Inferior parietal cortex (tissue), 1 donor: ENCODE measurements at regions not wholly inside any gene's neighbourhood (a gene's known extent, or its start where the extent isn't known, plus 50 kb on each side); places are given as distances from the start of the nearest gene placed in this dataset.

Source experiments
- DNase-seq: peaks from one replicate; pipeline ENCODE4 v3.0.0-alpha.2; 2016; ENCODE audit errors: extremely low spot score

DNA sequence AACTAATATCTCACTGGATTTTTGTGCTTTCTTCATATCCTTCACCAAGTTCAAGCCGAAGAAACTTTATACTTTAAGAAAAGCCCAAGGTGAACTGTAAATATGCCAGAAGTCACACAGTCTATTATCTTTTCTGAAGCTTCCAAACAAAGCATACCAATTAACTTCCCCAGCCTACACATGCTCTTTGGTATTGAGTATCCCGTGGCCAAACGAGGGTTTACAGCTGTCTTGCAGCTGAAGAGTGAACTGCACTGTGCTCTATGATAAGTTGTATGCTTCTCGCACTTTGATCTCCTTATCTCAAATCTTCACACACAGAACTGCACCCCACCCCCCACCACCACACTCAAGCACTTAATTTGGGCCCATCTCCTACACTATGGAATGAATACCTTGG lies 215.6 kb upstream of the VEPH1 start:
- DNase-seq = no peak

DNA sequence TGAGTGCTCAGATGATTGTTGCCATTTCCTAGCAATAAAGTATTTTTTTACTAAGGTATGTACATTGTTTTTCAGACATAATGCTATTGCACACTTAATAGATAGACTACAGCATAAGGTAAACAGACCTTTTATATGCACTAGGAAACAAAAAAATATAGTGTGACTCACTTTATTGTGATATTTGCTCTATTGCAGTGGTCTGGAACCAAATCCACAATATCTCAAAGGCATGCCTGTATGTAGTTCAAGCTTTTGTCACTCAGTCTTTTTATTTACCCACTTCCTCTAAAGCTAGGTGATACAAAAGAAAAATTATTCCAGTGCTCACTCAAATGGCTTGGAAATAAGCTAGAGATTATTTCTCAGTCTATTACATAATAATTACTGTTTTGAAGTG lies 209.9 kb upstream of the VEPH1 start:
- DNase-seq = no peak

DNA sequence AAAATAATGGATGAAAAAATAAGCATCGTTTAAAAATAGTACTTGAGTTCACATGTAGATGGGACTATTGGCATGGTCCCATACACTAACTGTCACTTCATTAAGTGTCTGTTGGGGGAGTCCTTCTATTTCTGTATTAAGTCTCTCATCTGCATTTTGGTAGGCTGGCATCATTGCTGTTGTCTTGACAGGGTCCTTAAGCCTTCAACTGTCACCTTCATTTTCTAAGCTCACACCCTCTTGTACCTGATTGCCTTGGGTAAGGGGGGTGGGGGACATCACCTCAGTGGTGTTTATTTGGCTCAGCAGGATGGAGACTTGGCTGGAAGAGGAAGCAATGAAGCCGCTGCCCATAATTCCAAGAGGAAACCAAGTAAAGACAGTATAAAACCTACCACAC lies 202.0 kb upstream of the VEPH1 start:
- no peak for DNase-seq

DNA sequence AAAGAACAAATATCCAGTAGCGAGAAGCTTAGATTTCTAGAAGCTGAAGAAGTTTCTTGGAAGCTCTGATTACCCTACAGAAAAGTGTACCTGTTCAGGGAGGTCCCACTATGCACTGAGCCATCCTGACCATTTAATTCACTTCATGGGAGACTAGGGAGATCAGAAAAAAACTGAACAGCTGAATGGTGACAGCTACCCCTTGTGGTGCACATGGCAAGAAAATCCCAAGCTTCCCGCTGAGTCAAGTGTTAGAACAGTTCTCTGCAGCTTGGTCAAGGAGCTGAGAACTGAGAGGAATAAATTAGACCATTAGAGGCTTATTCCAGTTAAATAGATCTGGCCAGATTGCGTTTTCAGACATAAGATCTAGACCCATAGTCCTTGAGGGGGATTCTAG lies 197.2 kb upstream of the VEPH1 start:
- no peak for DNase-seq

DNA sequence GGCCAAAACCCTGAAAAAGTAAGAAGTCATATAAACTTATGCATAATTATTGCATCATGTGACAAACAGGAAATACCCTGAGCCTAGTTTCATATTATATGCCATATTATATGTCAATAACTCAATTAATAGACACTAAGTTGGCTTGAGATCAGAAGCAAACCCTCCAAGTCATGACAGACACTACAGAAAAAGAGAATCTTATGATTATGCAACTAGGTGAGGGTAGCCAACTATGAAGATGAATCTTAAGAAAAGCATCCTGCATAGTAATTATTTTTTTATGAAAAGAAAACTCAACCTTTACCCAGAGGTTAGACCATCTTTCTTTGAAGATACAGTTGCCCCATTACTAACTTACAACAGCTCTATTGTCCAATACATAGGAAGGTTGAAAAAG lies 192.4 kb upstream of the VEPH1 start:
- DNase-seq = no peak

DNA sequence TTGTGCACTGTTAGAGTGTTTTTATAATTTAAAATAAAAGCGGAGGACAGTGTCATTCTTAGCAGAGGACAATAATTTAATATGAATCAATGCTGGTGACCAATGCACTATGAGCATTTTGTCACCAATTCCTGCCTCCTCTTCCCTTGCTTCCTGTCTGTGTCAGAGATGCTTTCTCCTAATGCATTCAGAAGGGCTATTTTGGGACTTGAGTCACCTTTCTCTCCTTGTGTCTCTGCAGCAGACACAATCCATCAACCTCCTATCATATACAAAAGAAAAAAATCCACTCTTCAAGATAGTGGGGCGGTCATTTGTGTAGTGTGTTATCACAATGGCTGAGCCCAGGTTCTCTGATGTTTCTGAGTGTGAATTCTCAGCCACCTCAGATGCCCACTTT lies 191.9 kb upstream of the VEPH1 start:
- DNase-seq = no peak

DNA sequence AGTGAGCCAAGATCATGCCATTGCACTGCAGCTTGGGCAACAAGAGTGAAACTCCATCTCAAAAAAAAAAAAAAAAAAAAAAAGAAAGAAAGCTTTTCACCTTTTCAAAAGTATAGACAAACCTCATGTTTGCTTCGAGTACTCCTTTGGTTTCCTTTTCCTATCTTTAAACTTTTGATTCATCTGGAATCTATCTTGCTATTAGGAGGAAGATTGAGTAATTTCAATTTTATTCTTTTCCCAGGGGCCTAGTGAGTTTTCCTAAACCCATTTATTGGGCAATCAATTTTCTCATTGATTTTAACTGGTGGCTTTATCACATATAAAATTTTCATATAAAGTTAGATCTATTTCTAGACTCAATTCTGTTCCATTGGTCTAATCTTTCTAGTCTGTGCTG lies 190.5 kb upstream of the VEPH1 start:
- no peak for DNase-seq

DNA sequence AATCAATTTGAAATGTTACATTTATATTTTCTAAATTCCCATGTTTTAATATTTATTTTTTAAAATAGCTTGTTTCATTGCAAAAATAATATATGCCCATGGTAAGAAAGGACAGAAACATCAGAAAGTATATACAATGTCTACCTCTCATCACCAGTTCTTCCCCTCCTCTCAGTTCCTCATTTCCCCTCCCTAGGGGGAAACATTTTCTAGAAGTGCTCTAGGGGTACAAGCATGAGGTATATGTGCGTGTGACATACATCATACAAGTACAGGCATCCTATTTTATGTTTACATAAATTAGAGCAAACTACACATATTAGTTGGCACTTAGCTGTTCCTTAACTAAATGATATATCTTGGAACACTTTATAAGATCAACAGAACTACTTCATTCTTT lies 189.3 kb upstream of the VEPH1 start:
- DNase-seq = no peak

DNA sequence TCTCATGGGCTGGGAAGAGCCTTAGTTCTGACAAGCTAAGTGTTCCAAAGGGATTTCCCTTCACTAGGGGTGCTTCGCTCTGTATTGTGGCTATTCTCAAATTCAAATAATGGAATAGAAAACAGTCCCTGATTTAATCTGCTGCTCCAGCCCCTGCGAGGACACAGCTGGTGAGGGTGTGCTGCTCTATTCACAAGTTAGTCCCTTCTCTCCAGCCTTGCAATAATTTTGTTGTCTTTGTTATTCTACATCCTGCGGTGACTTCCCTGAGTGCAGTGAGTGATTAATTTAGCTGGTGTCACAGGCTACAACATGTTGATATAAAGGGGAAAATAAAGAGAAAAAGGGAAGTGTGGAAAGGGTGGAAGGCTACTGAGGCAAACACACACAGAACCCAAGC lies 180.5 kb upstream of the VEPH1 start:
- DNase-seq = no peak

DNA sequence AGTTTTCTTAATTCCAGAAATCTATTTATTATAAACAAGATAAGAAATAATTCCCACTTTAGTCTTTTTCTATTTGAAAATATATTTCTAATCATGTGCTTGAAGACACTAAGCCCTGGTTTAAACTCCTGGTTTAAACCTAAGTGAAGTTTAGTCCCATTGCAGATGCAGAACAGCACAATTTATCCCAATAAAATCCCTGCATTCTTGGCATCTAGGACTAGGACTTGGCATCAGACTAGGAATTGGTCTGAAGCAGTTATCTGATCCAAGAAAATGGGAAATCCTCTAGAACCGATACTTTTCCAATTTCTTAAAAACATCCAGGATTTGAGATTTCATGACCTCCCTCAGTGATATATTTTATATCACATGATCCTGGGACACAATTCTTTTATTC lies 168.8 kb upstream of the VEPH1 start:
- no peak for DNase-seq

DNA sequence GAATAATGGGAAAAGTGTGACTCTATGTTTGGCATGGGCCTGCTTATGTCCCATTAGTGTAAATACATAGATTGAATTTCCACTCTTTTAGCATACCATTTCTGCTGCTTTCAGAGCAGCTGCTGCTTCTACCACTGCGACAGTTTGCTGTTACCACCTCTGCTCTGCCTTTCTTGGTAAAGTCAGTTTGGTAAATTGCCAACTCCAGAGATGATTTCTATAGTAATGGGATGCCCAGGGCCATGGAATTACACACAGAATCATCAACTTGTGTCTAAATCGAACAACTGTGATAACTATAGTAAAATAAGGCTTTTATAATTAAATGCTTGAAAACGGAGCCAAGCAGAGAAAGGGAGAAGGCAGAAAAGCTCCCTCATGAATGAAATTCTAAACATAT lies 168.4 kb upstream of the VEPH1 start:
- no peak for DNase-seq

DNA sequence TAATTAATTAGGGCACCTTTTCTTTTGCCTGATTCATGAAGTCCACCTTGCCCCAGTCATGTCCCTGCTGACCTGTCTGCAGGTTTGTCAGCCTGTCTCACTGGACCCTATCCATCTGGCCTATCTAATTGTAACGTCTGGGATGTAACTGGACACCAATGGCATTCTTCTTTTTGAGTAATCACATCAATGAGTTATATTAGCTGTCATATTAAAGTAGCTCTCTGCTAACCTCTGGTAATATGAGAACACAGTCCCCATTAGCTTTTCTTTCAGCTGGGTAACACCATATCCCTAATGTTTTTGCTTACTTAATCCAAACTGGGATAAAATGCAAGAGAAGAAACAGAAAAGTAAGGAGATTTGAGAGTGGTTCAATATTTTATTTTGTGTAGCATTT lies 166.2 kb upstream of the VEPH1 start:
- DNase-seq = no peak

DNA sequence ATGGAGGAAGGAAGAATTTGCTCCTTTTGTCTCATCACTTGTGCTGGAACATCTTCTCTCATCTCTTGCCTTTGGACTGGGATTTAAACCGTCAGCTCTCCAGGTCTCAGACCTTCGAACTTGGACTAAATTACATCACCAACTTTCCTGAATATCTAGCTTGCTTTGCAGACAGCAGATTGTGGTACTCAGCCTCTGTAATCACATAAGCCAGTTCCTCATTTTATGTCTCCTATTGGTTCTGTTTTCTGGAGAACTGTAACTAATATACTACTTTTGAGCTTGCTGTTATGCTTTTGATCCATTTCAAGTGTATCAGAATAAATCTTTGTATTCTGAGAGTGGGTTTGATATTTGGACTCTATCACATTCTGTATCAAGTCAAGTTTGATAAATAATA lies 164.3 kb upstream of the VEPH1 start:
- DNase-seq = no peak

DNA sequence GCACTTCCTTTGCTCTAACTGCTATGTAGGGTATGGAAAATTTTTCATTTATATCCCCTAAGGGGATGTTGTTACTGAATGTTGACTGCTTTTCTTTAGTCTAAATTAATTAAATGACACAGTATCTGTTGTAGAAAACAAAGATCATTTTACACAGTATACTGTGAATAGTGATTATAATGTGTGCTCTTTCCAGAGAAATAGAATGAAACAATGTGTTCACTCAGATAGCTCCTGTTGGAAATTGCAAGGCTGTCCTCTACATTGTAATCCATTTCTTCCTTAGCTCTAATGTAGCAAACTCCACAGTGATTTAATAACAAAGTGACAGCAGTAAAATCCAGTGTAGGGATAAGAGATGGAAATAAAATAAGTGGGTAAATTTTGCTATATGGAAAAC lies 159.0 kb upstream of the VEPH1 start:
- DNase-seq = no peak

DNA sequence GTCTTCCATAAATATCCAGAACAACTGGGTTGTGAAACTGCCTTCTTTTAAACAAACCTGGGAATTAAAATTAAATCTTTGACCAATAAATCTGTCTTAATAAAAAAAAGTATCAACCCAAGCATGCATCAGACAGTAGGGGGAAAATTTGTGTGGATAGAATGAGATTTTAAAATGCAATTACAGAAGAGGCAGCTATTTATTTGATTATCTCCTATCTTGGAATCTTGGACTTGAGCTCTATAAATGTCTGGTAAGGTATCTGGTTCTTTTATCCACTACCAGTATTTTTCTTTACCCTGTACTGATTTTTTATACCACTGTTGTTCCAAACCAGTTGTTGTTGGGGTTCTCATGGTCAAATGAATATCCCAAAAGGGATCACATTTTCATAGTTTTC lies 157.6 kb upstream of the VEPH1 start:
- DNase-seq = no peak

DNA sequence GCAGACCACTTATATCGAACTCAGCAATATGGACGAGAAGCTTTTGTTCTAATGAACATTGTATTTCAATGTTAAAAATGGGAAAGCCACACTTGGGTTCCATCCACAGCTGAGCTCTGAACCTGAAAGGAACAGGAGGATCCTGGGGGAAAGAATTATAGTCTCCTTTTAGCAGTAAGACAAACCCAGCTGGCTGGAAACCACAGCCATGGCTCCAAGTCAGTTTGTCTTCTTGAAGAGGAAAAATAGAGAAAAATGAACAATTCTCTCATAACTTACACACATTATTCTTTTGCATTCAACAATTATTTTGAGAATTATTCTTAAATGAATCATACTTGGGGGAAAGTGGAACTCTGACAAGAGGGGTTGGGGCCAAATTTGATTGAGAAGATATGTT lies 149.2 kb upstream of the VEPH1 start:
- DNase-seq = no peak

DNA sequence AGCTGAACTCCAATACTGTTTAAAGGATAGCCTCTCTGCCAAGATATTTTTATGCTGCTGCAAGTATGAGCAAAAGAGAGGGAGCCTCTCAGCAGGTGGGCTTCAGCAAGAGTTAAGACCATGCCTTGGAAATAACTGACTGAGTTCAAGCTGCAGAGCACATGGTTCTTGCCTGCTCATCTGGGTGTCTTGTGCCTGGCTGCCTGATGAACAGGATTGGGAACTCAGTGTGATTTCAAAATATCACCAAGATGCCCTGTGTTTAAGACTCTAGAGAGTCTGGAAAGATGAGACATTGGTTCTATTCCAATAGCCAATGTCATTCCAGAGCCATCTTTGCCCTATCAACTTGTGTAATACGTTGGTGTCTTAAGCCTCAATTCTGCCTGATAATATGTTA lies 147.5 kb upstream of the VEPH1 start:
- no peak for DNase-seq

DNA sequence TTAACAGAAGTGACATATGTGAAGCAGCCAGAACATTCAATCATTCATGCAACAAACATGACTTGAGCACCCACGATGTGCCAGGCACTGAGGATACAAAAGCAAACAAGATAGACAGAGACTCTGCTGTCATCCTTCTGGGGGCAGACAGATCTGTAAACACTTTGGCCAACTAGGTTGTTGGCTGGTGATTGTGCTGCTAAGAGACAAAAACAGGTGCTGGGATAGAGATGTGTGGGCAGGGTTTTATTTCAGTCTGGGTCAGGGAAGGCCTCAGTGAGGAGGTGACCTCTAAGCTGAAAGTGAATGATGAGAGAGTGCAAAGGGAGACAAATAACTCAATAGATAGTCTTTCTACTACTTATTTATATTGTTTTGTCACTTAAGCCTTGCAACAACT lies 147.0 kb upstream of the VEPH1 start:
- DNase-seq = no peak

DNA sequence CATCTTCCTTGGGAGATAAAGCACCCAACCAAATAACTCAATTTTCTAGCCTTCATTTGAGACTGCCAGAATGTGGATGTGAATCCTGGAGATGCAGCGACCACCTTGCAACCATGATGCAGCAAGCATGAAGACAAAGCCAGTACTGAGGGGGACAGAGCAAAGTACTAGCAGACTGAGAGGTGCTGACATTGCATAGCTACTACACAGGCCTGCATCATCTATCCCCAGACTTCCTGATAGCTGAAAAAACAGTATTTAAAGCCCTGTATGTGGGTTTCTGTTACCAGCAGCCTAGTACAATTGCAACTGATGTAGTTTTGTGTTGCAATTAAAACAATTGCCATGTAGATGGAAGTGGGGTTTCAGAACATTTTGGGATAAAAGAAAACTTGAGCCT lies 146.3 kb upstream of the VEPH1 start:
- DNase-seq = no peak

DNA sequence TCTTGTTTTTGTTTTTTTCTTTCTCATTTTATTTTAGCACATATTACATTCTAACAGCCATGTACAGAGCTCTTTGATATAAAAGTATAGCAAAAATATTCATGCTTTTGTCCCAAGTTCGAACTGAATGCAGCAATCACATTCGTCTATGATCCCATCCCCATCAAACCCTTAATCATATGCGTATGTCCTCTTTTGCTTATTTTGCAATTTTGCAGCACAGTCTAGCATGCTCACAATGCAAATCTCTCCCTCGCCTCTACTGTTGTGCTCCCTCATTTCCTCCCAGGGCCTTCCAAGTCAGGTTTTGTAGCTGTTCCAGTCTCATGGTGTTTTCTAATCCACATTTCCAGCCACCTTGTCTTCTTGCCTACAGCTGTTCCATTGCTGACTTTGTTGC lies 144.6 kb upstream of the VEPH1 start:
- no peak for DNase-seq

DNA sequence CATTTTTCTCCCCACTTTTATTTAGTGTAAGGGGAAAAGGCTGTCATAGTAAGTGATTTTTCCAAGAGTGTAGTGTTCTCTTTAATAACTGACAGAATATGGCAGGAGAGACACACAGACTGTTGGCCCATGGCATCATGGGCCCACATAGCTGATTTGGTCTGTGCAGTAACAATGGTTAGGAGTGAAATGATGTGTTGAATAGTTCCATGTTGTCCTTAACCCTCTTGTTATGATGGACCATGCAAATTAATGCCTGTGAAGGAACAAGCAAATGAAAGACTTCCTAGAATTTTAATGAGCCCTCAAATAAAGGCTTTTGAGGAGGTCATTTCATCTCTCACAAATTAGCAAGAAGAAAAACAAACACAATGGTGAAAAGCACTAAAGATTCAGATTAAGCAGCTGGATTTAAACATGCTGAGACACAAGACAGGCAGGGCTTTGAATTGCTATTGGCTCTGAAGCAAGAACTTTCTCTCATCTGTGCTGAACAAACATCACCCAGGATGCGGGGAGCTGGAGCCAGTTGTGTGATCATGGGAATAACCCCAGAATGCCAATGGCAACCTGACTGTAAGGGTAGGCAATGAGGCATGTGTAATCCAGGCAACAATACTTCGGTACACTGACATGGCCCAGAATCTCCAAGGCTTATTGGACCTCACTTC lies 136.7 kb upstream of the VEPH1 start:
- no peak for DNase-seq

DNA sequence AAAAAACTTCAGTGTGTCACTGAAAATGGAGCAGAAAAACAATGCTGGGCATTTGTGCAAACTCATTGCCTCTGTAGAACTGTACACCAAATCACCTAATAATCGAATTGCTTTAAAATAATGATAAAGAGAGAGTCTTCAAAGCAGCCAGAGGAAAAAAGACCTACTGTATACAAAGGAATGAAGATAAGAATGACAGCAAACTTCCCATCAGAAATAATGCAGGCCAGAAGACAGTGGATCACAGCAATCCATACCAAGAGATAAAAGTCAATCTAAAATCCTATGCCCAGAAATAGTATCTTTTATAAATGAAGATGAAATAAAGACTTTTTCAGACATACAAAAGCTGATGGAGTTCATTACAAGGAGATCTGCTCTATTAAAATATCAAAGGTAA lies 134.7 kb upstream of the VEPH1 start:
- no peak for DNase-seq

DNA sequence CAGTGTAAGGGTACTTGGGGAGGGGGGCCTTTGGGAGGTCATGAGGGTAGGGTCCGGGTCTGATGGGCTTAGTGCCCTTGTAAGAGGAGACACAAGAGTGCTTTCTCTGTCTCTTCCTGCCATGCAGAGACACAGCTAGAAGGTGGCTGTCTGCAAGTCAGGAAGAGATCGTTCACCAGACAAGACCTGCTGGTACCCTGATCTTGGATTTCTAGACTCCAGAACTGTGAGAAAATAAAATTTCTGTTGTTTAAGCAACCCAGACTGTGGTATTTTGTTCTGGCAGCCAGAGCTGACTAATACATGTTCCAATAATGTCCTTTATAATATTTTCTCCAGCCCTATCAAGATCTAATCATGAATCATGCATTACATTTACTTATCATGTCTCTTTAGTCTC lies 130.0 kb upstream of the VEPH1 start:
- no peak for DNase-seq

DNA sequence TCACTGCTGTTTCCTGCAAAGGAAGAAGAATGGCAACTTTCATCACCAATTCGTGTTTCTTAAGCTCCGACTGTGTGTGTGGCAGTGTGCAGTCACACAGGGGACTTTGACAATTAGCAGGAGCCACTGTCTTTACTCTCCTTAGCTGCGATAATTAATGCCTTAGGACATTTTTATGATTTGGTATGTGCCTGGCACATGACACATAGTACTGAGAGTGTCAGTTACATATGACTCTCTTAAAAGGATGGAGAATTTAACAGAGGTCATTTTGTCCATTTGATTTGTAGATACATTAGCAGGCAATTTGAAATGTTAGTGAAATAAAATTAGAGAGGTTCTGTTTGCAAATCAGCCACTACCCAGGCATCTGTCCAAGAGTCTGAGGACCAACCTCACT lies 128.9 kb upstream of the VEPH1 start:
- no peak for DNase-seq

DNA sequence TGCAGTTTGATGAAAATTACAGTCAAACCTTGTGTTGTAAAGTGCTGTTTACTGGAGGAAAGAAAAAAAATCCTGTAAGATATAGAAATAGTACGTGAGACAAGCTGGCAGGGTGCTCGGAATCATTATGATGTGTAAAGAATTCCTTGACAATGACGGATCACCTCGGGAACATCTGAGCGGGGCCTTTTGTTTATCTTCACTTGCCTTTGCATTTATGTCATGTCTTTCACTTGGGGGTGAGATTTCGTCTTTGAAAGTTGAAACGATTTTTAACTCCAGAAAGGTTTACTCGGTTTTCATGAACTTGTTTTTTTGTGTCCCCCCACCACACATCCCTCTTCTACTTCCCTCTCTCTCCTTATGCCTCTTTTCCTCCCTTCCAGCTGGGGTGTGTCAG lies 128.3 kb upstream of the VEPH1 start:
- no peak for DNase-seq
